Ovary (tissue), 3 donors: ENCODE measurements at regions not wholly inside any gene's neighbourhood (a gene's known extent, or its start where the extent isn't known, plus 50 kb on each side); places are given as distances from the start of the nearest gene placed in this dataset.

ENCODE experiments used
- EP300 ChIP-seq: sonication (generic); formaldehyde crosslinking; IDR thresholded peaks from one replicate; pipeline ENCODE4 v1.6.1; 2017; ENCODE audit warnings: antibody characterized with exemption
- POLR2A ChIP-seq: fragments of 450-650 bp; IDR thresholded peaks from one replicate; pipeline ENCODE4 v1.6.1; 2017; ENCODE audit warnings: antibody characterized with exemption, mild to moderate bottlenecking, moderate library complexity
- TF ChIP-seq, protein P1 (sequence below), 3 donors: fragments of 450-650 bp in 2 of 3; fragments of 200-600 bp in 1 of 3; IDR thresholded peaks; one replicate each; pipeline versions ENCODE4 v1.5.1 to v1.8.0; 2016 to 2022; ENCODE audit warnings: antibody characterized with exemption in 3 of 3, mild to moderate bottlenecking in 1 of 3
- donor health status: DM: no; HTN: no; CAD: no.

GRCh38 chr12:24080465-24080864 is 131.0 kb upstream of the SOX5 start:
- TF ChIP-seq POLR2A (no peak), EP300 (no peak)
- TF ChIP-seq, protein P1, sequence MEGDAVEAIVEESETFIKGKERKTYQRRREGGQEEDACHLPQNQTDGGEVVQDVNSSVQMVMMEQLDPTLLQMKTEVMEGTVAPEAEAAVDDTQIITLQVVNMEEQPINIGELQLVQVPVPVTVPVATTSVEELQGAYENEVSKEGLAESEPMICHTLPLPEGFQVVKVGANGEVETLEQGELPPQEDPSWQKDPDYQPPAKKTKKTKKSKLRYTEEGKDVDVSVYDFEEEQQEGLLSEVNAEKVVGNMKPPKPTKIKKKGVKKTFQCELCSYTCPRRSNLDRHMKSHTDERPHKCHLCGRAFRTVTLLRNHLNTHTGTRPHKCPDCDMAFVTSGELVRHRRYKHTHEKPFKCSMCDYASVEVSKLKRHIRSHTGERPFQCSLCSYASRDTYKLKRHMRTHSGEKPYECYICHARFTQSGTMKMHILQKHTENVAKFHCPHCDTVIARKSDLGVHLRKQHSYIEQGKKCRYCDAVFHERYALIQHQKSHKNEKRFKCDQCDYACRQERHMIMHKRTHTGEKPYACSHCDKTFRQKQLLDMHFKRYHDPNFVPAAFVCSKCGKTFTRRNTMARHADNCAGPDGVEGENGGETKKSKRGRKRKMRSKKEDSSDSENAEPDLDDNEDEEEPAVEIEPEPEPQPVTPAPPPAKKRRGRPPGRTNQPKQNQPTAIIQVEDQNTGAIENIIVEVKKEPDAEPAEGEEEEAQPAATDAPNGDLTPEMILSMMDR (IDR thresholded peaks at IDR 0.05): no peak
